ENCODE measurements at regions not wholly inside any gene's neighbourhood (a gene's known extent, or its start where the extent isn't known, plus 50 kb on each side); places are given as distances from the start of the nearest gene placed in this dataset.

- Histone ChIP-seq H3F3A (ENCODE audit: insufficient read depth, low read length) (no peaks in the 10 kb centered on the region), H3K4me2 (ENCODE audit: low read depth, low read length) (no peak overlapping the region), H3K27ac (ENCODE audit: low read length) (no peak overlapping the region), H2AFZ (ENCODE audit: low read length) (no peak overlapping the region), H3K9me2 (replicated peaks; ENCODE audit: insufficient read depth, low read length) (no peaks in the 10 kb centered on the region), H3K27me3 (replicated peaks; ENCODE audit: insufficient read depth, low read length) (no peaks in the 10 kb centered on the region), H3K4me1 (ENCODE audit: low read length) (no peaks in the 10 kb centered on the region), H3K4me3 (ENCODE audit: low read length) (no peak overlapping the region), H3K9me3 (replicated peaks; ENCODE audit: insufficient read depth, low read length) (no peaks in the 10 kb centered on the region), H4K20me1 (ENCODE audit: insufficient read depth, low read length) (no peaks in the 10 kb centered on the region), H3K79me2 (ENCODE audit: low read length) (no peaks in the 10 kb centered on the region), H3K9ac (ENCODE audit: low read length) (no peak overlapping the region), H3K36me3 (replicated peaks; ENCODE audit: insufficient read depth, low read length) (no peaks in the 10 kb centered on the region)
- TF ChIP-seq CTCF (IDR thresholded peaks at IDR 0.05; ENCODE audit: low read length) = no peak
- no peak for TF ChIP-seq EZH2phosphoT487 (IDR thresholded peaks at IDR 0.05; ENCODE audit: low read length)
- TF ChIP-seq EZH2 (optimal IDR thresholded peaks at IDR 0.05; ENCODE audit: low read depth, low read length) = no peak
- DNase-seq = no peak
These were observed 243.7 kb upstream of the BMPER start for GRCh38 chr7:33661430-33662160.

DNA sequence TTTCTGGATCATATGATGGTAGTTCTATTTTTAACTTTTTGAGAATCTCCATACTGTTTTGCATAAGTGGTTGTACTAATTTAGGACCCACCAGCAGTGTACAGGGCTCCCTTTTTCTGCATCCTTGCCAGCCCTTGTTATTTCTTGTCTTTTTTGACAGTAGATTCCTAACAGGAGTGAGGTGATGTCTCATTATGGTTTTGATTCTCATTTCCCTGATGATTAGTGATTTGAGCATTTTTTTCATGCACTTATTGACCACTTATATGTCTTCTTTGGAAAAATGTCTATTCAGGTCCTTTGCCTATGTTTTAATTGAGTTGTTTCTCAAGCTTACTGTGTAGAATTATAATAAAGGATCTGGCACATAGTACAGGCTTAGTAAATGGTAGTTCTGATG, 238.8 kb upstream of the BMPER start:
- Histone ChIP-seq H3K27me3 (replicated peaks; ENCODE audit: insufficient read depth, low read length) (no peaks in the 10 kb centered on the region), H3K4me3 (ENCODE audit: low read length) (no peak overlapping the region), H3K4me2 (ENCODE audit: low read depth, low read length) (no peak overlapping the region), H3K9me3 (replicated peaks; ENCODE audit: insufficient read depth, low read length) (no peaks in the 10 kb centered on the region), H3K4me1 (ENCODE audit: low read length) (no peaks in the 10 kb centered on the region), H3F3A (ENCODE audit: insufficient read depth, low read length) (no peaks in the 10 kb centered on the region), H4K20me1 (ENCODE audit: insufficient read depth, low read length) (no peaks in the 10 kb centered on the region), H3K79me2 (ENCODE audit: low read length) (no peaks in the 10 kb centered on the region), H3K9ac (ENCODE audit: low read length) (no peak overlapping the region), H3K36me3 (replicated peaks; ENCODE audit: insufficient read depth, low read length) (no peaks in the 10 kb centered on the region), H3K27ac (ENCODE audit: low read length) (no peak overlapping the region), H2AFZ (ENCODE audit: low read length) (no peak overlapping the region), H3K9me2 (replicated peaks; ENCODE audit: insufficient read depth, low read length) (no peaks in the 10 kb centered on the region)
- no peak for DNase-seq
- TF ChIP-seq EZH2phosphoT487 (IDR thresholded peaks at IDR 0.05; ENCODE audit: low read length) = no peak
- no peak for TF ChIP-seq CTCF (IDR thresholded peaks at IDR 0.05; ENCODE audit: low read length)
- no peak for TF ChIP-seq EZH2 (optimal IDR thresholded peaks at IDR 0.05; ENCODE audit: low read depth, low read length)

DNA sequence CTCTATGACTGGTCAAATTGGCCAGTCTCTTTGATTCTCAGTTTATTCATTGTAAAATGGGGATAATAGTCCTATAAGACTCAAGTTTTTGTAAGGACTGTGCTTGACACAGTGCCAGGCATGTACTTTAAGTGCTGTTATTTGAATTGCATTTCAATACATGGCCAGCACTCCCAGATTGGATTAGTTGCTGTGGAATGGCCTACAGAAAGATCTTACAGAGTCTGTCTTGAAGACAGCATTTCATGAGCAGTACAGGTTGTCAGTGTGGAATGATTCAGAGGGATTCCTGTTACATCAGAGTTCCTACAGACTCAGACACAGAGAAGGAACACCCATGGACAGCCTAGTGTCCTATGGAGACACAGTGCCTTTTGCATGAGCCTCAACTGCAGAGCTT, 238.1 kb upstream of the BMPER start:
- no peaks in the 10 kb centered on the region for H3K9me3 ChIP-seq (replicated peaks; ENCODE audit: insufficient read depth, low read length)
- no peak for TF ChIP-seq EZH2phosphoT487 (IDR thresholded peaks at IDR 0.05; ENCODE audit: low read length)
- no peaks in the 10 kb centered on the region for H4K20me1 ChIP-seq (ENCODE audit: insufficient read depth, low read length)
- H3K4me1 ChIP-seq (ENCODE audit: low read length) = no peaks in the 10 kb centered on the region
- no peak overlapping the region for H3K9ac ChIP-seq (ENCODE audit: low read length)
- no peaks in the 10 kb centered on the region for H3K36me3 ChIP-seq (replicated peaks; ENCODE audit: insufficient read depth, low read length)
- H2AFZ ChIP-seq (ENCODE audit: low read length) = no peak overlapping the region
- no peaks in the 10 kb centered on the region for H3K27me3 ChIP-seq (replicated peaks; ENCODE audit: insufficient read depth, low read length)
- H3K4me3 ChIP-seq (ENCODE audit: low read length) = no peak overlapping the region
- H3K9me2 ChIP-seq (replicated peaks; ENCODE audit: insufficient read depth, low read length) = no peaks in the 10 kb centered on the region
- H3K4me2 ChIP-seq (ENCODE audit: low read depth, low read length) = no peak overlapping the region
- DNase-seq = no peak
- no peak overlapping the region for H3K27ac ChIP-seq (ENCODE audit: low read length)
- no peaks in the 10 kb centered on the region for H3K79me2 ChIP-seq (ENCODE audit: low read length)
- H3F3A ChIP-seq (ENCODE audit: insufficient read depth, low read length) = no peaks in the 10 kb centered on the region

DNA sequence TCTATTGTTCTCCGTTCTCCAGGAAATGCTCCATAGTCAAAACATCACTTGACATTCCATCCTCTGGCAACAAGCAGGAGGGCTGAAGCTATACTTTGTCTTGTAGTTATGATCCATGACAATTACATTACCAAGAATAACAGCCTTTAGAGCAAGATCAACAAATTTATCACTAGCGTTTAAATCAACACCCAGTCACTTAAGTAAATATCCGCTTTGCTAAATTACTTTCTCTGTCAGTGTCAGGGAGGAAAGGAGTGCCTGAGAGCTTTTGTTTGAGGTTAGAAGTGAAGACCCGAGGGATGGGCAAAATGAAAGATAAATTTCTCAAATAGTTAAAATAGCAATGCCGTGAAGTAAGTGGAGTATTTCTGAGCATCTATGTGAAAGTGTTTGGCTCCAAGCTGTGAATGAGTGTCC, 236.1 kb upstream of the BMPER start:
- TF ChIP-seq CTCF (IDR thresholded peaks at IDR 0.05; ENCODE audit: low read length) = no peak
- TF ChIP-seq EZH2phosphoT487 (IDR thresholded peaks at IDR 0.05; ENCODE audit: low read length) = no peak
- TF ChIP-seq EZH2 (optimal IDR thresholded peaks at IDR 0.05; ENCODE audit: low read depth, low read length) = no peak
- Histone ChIP-seq H3K27me3 (replicated peaks; ENCODE audit: insufficient read depth, low read length) (no peaks in the 10 kb centered on the region), H4K20me1 (ENCODE audit: insufficient read depth, low read length) (no peaks in the 10 kb centered on the region), H3K36me3 (replicated peaks; ENCODE audit: insufficient read depth, low read length) (no peaks in the 10 kb centered on the region), H3K9me2 (replicated peaks; ENCODE audit: insufficient read depth, low read length) (no peaks in the 10 kb centered on the region), H3K4me1 (ENCODE audit: low read length) (no peaks in the 10 kb centered on the region), H2AFZ (ENCODE audit: low read length) (no peak overlapping the region), H3K79me2 (ENCODE audit: low read length) (no peaks in the 10 kb centered on the region), H3K9me3 (replicated peaks; ENCODE audit: insufficient read depth, low read length) (no peaks in the 10 kb centered on the region), H3K27ac (ENCODE audit: low read length) (no peak overlapping the region), H3K9ac (ENCODE audit: low read length) (no peak overlapping the region), H3K4me2 (ENCODE audit: low read depth, low read length) (no peak overlapping the region), H3K4me3 (ENCODE audit: low read length) (no peak overlapping the region), H3F3A (ENCODE audit: insufficient read depth, low read length) (no peaks in the 10 kb centered on the region)
- no peak for DNase-seq

Data from MM.1S (cell line).